DOHH2 (cell line): ENCODE measurements at regions not wholly inside any gene's neighbourhood (a gene's known extent, or its start where the extent isn't known, plus 50 kb on each side); places are given as distances from the start of the nearest gene placed in this dataset.

Source experiments
- H3F3A ChIP-seq: fragments of 200-600 bp; sonication (generic), shearing (Covaris generic); 2 replicates; pipeline ENCODE4 v1.6.0; 2016; ENCODE audit warnings: antibody characterized with exemption, mild to moderate bottlenecking; ENCODE audit not compliant: control insufficient read depth, insufficient read depth
- H3K27ac ChIP-seq: fragments of 200-600 bp; sonication (generic); 2 replicates; pipeline ENCODE4 v1.5.1; 2014; ENCODE audit warnings: low read depth, mild to moderate bottlenecking, low read length, moderate library complexity
- H3K27me3 ChIP-seq: fragments of 200-600 bp; sonication (generic); 2 replicates; pipeline ENCODE4 v1.6.1; 2014; ENCODE audit warnings: mild to moderate bottlenecking, low read length, mixed read lengths; ENCODE audit not compliant: control insufficient read depth
- H3K36me3 ChIP-seq: fragments of 200-600 bp; sonication (generic); 2 replicates; pipeline ENCODE4 v1.6.1; 2014; ENCODE audit warnings: mild to moderate bottlenecking, low read length, moderate library complexity, mixed read lengths; ENCODE audit not compliant: control insufficient read depth
- H3K4me1 ChIP-seq: fragments of 200-600 bp; sonication (generic); 2 replicates; pipeline ENCODE4 v1.6.1; 2014; ENCODE audit warnings: mild to moderate bottlenecking, low read length, mixed read lengths; ENCODE audit not compliant: control insufficient read depth
- H3K4me2 ChIP-seq: fragments of 200-600 bp; sonication (generic); 2 replicates; pipeline ENCODE4 v1.6.0; 2014; ENCODE audit warnings: mild to moderate bottlenecking, low read length, moderate library complexity
- H3K4me3 ChIP-seq: fragments of 200-600 bp; sonication (generic); 2 replicates; pipeline ENCODE4 v1.5.1; 2014; ENCODE audit warnings: mild to moderate bottlenecking, low read length, mixed read lengths
- H3K79me2 ChIP-seq: fragments of 200-600 bp; sonication (generic); 2 replicates; pipeline ENCODE4 v1.6.1; 2014; ENCODE audit warnings: mild to moderate bottlenecking, low read length, mixed read lengths; ENCODE audit not compliant: control insufficient read depth
- H3K9me2 ChIP-seq: fragments of 200-600 bp; sonication (generic); replicated peaks from 2 replicates; pipeline ENCODE4 v1.6.1; 2014; ENCODE audit warnings: mild to moderate bottlenecking, low read length, mixed read lengths; ENCODE audit not compliant: control insufficient read depth
- H3K9me3 ChIP-seq: fragments of 200-600 bp; sonication (generic); 2 replicates; pipeline ENCODE4 v1.6.1; 2014; ENCODE audit warnings: antibody characterized with exemption, low read length, mixed read lengths; ENCODE audit not compliant: control insufficient read depth, insufficient read depth
- H4K20me1 ChIP-seq: fragments of 200-600 bp; sonication (generic); 2 replicates; pipeline ENCODE4 v1.6.0; 2014; ENCODE audit warnings: low read depth, mild to moderate bottlenecking, antibody characterized with exemption, low read length, moderate library complexity; ENCODE audit not compliant: control insufficient read depth, insufficient read depth
- EZH2phosphoT487 ChIP-seq: fragments of 200-600 bp; sonication (generic); IDR thresholded peaks from 2 replicates; pipeline ENCODE4 v1.6.1; 2017; ENCODE audit warnings: borderline replicate concordance, mild to moderate bottlenecking, antibody characterized with exemption, low read length, moderate library complexity, mixed read lengths
- TF ChIP-seq, protein P1 (sequence below): fragments of 200-600 bp; sonication (generic); IDR thresholded peaks from one replicate; pipeline ENCODE4 v1.5.1; 2014; ENCODE audit warnings: antibody characterized with exemption, mild to moderate bottlenecking, low read depth, low read length; ENCODE audit not compliant: poor library complexity, severe bottlenecking

DNA sequence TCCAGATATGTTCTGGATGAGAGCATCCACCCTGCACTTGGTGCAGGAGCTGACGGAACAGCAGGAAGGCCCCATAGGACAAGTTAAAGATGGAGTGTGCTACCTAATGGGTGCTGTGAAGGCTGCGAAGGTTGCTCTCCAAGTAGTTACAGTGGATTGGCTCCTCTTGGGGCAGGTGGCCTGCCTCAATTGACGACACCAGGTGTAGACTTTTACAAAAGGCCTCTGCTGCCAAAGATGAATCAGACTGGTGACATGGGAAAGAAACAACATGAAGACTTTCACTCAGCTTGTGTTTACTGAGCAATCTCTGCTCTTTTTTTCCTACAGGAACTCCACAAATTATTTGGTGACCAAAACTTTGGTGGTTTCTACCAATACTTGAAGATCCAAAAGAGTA lies 437.7 kb downstream of the PLCL1 start:
- no peaks in the 10 kb centered on the region for H3K36me3 ChIP-seq
- H3F3A ChIP-seq: no peaks in the 10 kb centered on the region
- TF ChIP-seq, protein P1, sequence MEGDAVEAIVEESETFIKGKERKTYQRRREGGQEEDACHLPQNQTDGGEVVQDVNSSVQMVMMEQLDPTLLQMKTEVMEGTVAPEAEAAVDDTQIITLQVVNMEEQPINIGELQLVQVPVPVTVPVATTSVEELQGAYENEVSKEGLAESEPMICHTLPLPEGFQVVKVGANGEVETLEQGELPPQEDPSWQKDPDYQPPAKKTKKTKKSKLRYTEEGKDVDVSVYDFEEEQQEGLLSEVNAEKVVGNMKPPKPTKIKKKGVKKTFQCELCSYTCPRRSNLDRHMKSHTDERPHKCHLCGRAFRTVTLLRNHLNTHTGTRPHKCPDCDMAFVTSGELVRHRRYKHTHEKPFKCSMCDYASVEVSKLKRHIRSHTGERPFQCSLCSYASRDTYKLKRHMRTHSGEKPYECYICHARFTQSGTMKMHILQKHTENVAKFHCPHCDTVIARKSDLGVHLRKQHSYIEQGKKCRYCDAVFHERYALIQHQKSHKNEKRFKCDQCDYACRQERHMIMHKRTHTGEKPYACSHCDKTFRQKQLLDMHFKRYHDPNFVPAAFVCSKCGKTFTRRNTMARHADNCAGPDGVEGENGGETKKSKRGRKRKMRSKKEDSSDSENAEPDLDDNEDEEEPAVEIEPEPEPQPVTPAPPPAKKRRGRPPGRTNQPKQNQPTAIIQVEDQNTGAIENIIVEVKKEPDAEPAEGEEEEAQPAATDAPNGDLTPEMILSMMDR: no peak
- no peak for TF ChIP-seq EZH2phosphoT487
- H3K4me2 ChIP-seq: no peak overlapping the region
- H3K4me3 ChIP-seq: no peak overlapping the region
- no peaks in the 10 kb centered on the region for H4K20me1 ChIP-seq
- no peaks in the 10 kb centered on the region for H3K9me2 ChIP-seq
- H3K4me1 ChIP-seq: no peaks in the 10 kb centered on the region
- no peaks in the 10 kb centered on the region for H3K9me3 ChIP-seq
- no peaks in the 10 kb centered on the region for H3K79me2 ChIP-seq
- H3K27ac ChIP-seq: no peak overlapping the region
- no peaks in the 10 kb centered on the region; the same call in 1 of the 2 replicates for H3K27me3 ChIP-seq

DNA sequence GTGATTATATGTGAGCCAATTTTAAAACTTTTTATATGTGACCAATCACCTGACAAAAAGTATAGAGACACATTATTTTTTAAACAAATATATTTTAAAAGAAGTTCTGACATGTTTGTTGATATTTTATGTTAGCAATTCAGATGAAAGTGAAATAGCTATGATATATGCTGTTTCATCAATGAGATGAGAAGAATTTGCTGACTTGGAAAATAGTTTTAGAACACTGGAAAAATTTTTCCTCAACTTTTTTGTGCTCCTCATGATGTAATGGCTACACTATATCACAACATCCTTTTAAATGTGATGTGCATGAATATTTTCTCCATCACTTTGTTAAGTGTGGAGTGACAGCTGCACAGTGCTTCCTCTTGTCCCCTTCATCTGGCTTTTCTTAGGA lies 434.0 kb downstream of the PLCL1 start:
- H3K4me2 ChIP-seq: no peak overlapping the region
- no peaks in the 10 kb centered on the region for H3K4me1 ChIP-seq
- H3K9me3 ChIP-seq: no peaks in the 10 kb centered on the region
- no peak overlapping the region for H3K4me3 ChIP-seq
- no peaks in the 10 kb centered on the region for H4K20me1 ChIP-seq
- H3K79me2 ChIP-seq: no peaks in the 10 kb centered on the region
- TF ChIP-seq, protein P1: no peak
- TF ChIP-seq EZH2phosphoT487: no peak
- H3K9me2 ChIP-seq: no peaks in the 10 kb centered on the region
- H3K36me3 ChIP-seq: no peaks in the 10 kb centered on the region
- H3K27me3 ChIP-seq: no peaks in the 10 kb centered on the region; the same call in 1 of the 2 replicates
- no peak overlapping the region for H3K27ac ChIP-seq
- H3F3A ChIP-seq: no peaks in the 10 kb centered on the region

DNA sequence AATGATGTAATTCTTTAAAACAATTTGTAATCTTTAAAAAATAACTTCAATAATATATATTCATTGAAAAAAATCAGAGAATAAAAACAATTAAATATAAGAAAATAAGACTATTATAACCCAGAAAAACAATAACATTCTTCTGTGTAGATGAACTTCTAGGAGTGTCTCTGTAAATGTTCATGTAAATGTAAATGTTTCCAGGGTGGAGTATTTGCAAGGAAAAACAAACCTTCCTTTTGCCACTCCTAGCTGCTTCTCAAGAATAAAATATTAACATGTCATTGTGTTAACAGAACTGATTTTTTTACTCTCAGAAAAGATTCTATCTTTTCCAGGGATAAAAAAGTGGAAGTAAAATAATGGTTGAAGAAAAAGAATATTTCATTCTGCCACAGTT lies 431.9 kb downstream of the PLCL1 start:
- TF ChIP-seq EZH2phosphoT487: no peak
- TF ChIP-seq, protein P1: no peak

DNA sequence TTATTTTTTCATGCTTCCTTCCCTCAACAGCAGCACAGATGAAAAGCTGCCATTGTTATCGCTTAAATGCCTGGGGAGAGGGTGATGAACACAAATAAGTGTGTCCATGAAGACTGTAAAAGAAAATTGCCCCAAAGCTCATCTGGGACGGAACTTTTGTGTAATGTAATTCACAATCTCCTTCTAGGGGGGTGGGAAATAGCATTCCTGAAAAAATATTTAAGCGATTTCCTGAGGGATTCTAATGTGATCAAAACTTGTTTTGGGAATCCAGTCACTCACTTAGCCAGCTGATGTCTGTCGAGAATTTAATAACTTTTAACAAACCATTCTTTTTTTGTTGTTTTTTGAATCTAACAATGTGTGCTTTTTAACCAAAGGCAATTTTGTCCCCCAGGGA lies 427.9 kb downstream of the PLCL1 start:
- Histone ChIP-seq H3K4me1 (no peaks in the 10 kb centered on the region), H3K79me2 (no peaks in the 10 kb centered on the region), H3K27ac (no peak overlapping the region), H3F3A (no peaks in the 10 kb centered on the region), H3K4me3 (no peak overlapping the region), H3K9me2 (no peaks in the 10 kb centered on the region), H3K36me3 (no peaks in the 10 kb centered on the region), H3K27me3 (no peaks in the 10 kb centered on the region), H3K4me2 (no peak overlapping the region), H4K20me1 (no peaks in the 10 kb centered on the region), H3K9me3 (no peaks in the 10 kb centered on the region)
- TF ChIP-seq, protein P1: no peak
- TF ChIP-seq EZH2phosphoT487: no peak

More for the DNA sequence above, 431.9 kb downstream of the PLCL1 start:
- H3K27ac ChIP-seq: no peak overlapping the region
- no peaks in the 10 kb centered on the region for H4K20me1 ChIP-seq
- no peaks in the 10 kb centered on the region for H3K9me2 ChIP-seq
- no peaks in the 10 kb centered on the region for H3K9me3 ChIP-seq
- H3K36me3 ChIP-seq: no peaks in the 10 kb centered on the region
- no peaks in the 10 kb centered on the region for H3K79me2 ChIP-seq
- no peaks in the 10 kb centered on the region for H3F3A ChIP-seq
- no peak overlapping the region for H3K4me3 ChIP-seq
- H3K27me3 ChIP-seq: no peaks in the 10 kb centered on the region
- no peaks in the 10 kb centered on the region for H3K4me1 ChIP-seq
- H3K4me2 ChIP-seq: no peak overlapping the region
